ENCODE measurements at regions not wholly inside any gene's neighbourhood (a gene's known extent, or its start where the extent isn't known, plus 50 kb on each side); places are given as distances from the start of the nearest gene placed in this dataset.

- ChIA-PET POLR2A (no interaction called here), CTCF (no interaction called here), RAD21 (ENCODE audit: low non-redundant PET in 1 of 2, low total read pairs in 2 of 2, uncharacterized antibody in 2 of 2, unreplicated experiment in 2 of 2) (no interaction called here)
- Histone ChIP-seq H2AFZ (ENCODE audit: low read depth, low read length, poor library complexity, severe bottlenecking) (no peak overlapping the region), H3K79me2 (ENCODE audit: insufficient read depth, low read length) (no peaks in the 10 kb centered on the region), H4K20me1 (ENCODE audit: insufficient read depth) (no peaks in the 10 kb centered on the region), H3K9ac (ENCODE audit: low read length) (no peak overlapping the region), H3K4me2 (ENCODE audit: low read length) (no peak overlapping the region), H3K36me3 (ENCODE audit: control insufficient read depth in 1 of 2, insufficient read depth in 2 of 2, low read length in 2 of 2) (no peaks in the 10 kb centered on the region), H3K4me1 (ENCODE audit: control insufficient read depth in 1 of 2, insufficient read depth in 2 of 2, low read length in 2 of 2) (no peaks in the 10 kb centered on the region), H3K27ac (ENCODE audit: low read depth, low read length) (no peak overlapping the region), H3K27me3 (ENCODE audit: insufficient read depth, low read length) (no peaks in the 10 kb centered on the region), H3K4me3 (replicated peaks in 1 of 2; ENCODE audit: low read depth in 1 of 2, low read length in 2 of 2) (no peak overlapping the region), H3K9me3 (ENCODE audit: control insufficient read depth in 1 of 2, insufficient read depth in 1 of 2, low read depth in 1 of 2, low read length in 2 of 2) (peaks cover 3 to 5% of the 10 kb centered on the region in 2 experiments; a peak in 2 of 4 replicates), H3K9me2 (ENCODE audit: insufficient read depth) (no peaks in the 10 kb centered on the region)
- no peak for ATAC-seq
- no TSS peak for BruUV-seq (replicated peaks)
- TF ChIP-seq JUND (IDR thresholded peaks at IDR 0.05) (no peak), SRF (IDR thresholded peaks at IDR 0.05; ENCODE audit: low read depth) (no peak), ZNF274 (IDR thresholded peaks at IDR 0.05; ENCODE audit: low read depth, low read length) (no peak), CTCF (IDR thresholded peaks at IDR 0.05 in 2 of 3, conservative IDR thresholded peaks at IDR 0.05 in 1 of 3; ENCODE audit: borderline replicate concordance in 1 of 3, insufficient read depth in 1 of 3, low read depth in 2 of 3, low read length in 2 of 3) (no peak)
- TF ChIP-seq, protein P1, sequence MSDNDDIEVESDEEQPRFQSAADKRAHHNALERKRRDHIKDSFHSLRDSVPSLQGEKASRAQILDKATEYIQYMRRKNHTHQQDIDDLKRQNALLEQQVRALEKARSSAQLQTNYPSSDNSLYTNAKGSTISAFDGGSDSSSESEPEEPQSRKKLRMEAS (IDR thresholded peaks at IDR 0.05), result no peak
- DNase-seq (ENCODE audit: low read depth, low spot score), result no peak
- intact Hi-C loops (cut with micrococcal nuclease), result no loop called here
Measured at GRCh38 chr2:14693874-14694273, 61.4 kb downstream of the LRATD1 start.

DNA sequence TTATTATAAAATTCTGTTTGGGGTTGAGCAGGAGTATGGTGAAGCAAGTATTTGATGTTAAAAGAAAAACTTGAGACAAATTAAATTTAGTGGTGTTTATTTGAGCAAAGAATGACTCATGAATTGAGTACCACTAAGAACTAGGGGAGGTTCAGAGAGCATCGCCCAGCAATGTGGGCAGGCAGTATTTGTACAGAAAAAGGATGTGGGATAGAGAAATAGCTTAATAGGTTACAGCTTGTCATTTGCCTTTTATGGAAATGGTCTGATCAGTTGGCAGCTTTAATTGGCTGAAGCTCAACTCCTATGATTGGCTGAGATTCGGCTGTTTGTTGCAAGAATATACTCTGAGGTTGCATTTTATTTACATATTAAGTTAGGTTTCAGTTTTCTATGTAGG, 68.2 kb downstream of the LRATD1 start:
- ChIA-PET RAD21 (ENCODE audit: low non-redundant PET in 1 of 2, low total read pairs in 2 of 2, uncharacterized antibody in 2 of 2, unreplicated experiment in 2 of 2) (no interaction called here), CTCF (no interaction called here), POLR2A (no interaction called here)
- no peaks in the 10 kb centered on the region for H4K20me1 ChIP-seq (ENCODE audit: insufficient read depth)
- H3K4me2 ChIP-seq (ENCODE audit: low read length), result no peak overlapping the region
- intact Hi-C loops (cut with micrococcal nuclease), result no loop called here
- no peaks in the 10 kb centered on the region for H3K36me3 ChIP-seq (ENCODE audit: control insufficient read depth in 1 of 2, insufficient read depth in 2 of 2, low read length in 2 of 2)
- DNase-seq (ENCODE audit: low read depth, low spot score) (no peak), ATAC-seq (no peak)
- peaks cover 3 to 6% of the 10 kb centered on the region in 2 experiments; a peak in 3 of 4 replicates for H3K9me3 ChIP-seq (ENCODE audit: control insufficient read depth in 1 of 2, insufficient read depth in 1 of 2, low read depth in 1 of 2, low read length in 2 of 2)
- H3K79me2 ChIP-seq (ENCODE audit: insufficient read depth, low read length), result no peaks in the 10 kb centered on the region
- H3K4me1 ChIP-seq (ENCODE audit: control insufficient read depth in 1 of 2, insufficient read depth in 2 of 2, low read length in 2 of 2), result no peaks in the 10 kb centered on the region
- H3K9me2 ChIP-seq (ENCODE audit: insufficient read depth), result no peaks in the 10 kb centered on the region
- H3K4me3 ChIP-seq (replicated peaks in 1 of 2; ENCODE audit: low read depth in 1 of 2, low read length in 2 of 2), result no peak overlapping the region
- H3K9ac ChIP-seq (ENCODE audit: low read length), result no peak overlapping the region
- no TSS peak for BruUV-seq (replicated peaks)
- H3K27me3 ChIP-seq (ENCODE audit: insufficient read depth, low read length), result no peaks in the 10 kb centered on the region
- H2AFZ ChIP-seq (ENCODE audit: low read depth, low read length, poor library complexity, severe bottlenecking), result no peak overlapping the region
- TF ChIP-seq, protein P1 (IDR thresholded peaks at IDR 0.05), result no peak
- no peak overlapping the region for H3K27ac ChIP-seq (ENCODE audit: low read depth, low read length)
